Activated T-helper 17 cell treated with anti-CD3 and anti-CD28 coated beads, Interleukin-2, amount 50 U/mL, for 72 hours (primary cell): ENCODE measurements at regions not wholly inside any gene's neighbourhood (a gene's known extent, or its start where the extent isn't known, plus 50 kb on each side); places are given as distances from the start of the nearest gene placed in this dataset.

Experiments
- ATAC-seq: fragments of 150-1000 bp; cut with Tn5 transposase; replicated peaks from 2 replicates; pipeline ENCODE4 v1.10.0; 2021; ENCODE audit warnings: mild to moderate bottlenecking, moderate library complexity
- H3K27ac Mint-ChIP-seq: one replicate; pipeline ENCODE4 v1.8.0; 2022; ENCODE audit warnings: mixed read lengths
- H3K27me3 Mint-ChIP-seq: one replicate; pipeline ENCODE4 v1.8.0; 2022; ENCODE audit warnings: mixed read lengths
- H3K36me3 Mint-ChIP-seq: one replicate; pipeline ENCODE4 v1.8.0; 2022; ENCODE audit warnings: low read depth, mild to moderate bottlenecking, mixed read lengths
- H3K4me1 Mint-ChIP-seq: one replicate; pipeline ENCODE4 v1.8.0; 2022; ENCODE audit warnings: mixed read lengths
- H3K4me3 Mint-ChIP-seq: one replicate; pipeline ENCODE4 v1.8.0; 2022; ENCODE audit warnings: mild to moderate bottlenecking, mixed read lengths
- H3K9me3 Mint-ChIP-seq: one replicate; pipeline ENCODE4 v1.8.0; 2022; ENCODE audit warnings: mixed read lengths

DNA sequence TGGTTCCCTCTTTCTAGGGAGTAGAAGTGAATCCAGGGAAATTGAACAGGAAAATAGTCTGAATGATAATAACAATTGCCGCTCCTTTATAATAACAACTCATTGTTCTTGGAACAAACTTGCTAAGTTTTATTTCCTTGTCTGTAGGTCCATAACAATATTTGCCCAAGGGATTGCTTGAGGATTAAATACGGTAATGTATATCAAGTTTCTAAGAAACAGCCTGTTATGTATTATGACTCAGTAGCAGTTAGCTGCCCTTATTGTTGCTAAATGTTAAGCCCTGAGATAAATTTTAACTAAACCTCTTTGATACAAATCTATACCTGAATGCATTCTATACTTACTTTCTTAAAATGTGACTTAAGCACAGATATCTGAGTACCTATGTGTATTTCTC, 215.9 kb upstream of the AADAT start:
- ATAC-seq: no peak
- Mint-ChIP-seq H3K27me3 (no peaks in the 10 kb centered on the region), H3K9me3 (no peaks in the 10 kb centered on the region), H3K4me3 (no peak overlapping the region), H3K4me1 (no peaks in the 10 kb centered on the region), H3K36me3 (no peaks in the 10 kb centered on the region), H3K27ac (no peak overlapping the region)

DNA sequence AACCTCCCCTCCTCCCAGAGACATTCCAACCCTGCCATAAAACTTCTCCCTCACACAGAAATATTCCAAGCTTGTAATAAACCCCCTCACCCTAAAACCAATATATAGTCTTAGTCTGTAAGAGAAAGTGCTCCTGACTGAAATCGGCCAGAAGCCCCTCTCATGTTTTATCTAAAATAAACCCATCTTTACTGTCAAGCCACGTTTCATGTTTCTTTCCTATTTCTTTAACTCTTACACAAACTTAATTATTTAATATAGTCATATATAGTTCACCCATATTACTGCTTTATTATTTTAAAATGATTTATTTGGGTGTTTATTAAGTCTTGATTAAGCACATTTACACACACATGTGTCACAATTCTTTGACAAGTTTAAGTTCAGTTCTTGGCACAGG, 191.3 kb upstream of the AADAT start:
- H3K27me3 Mint-ChIP-seq: peaks cover 3% of the 10 kb centered on the region
- ATAC-seq: no peak
- no peak overlapping the region for H3K4me3 Mint-ChIP-seq
- H3K27ac Mint-ChIP-seq: no peak overlapping the region
- no peaks in the 10 kb centered on the region for H3K4me1 Mint-ChIP-seq
- H3K36me3 Mint-ChIP-seq: no peaks in the 10 kb centered on the region
- H3K9me3 Mint-ChIP-seq: peaks cover 3% of the 10 kb centered on the region

DNA sequence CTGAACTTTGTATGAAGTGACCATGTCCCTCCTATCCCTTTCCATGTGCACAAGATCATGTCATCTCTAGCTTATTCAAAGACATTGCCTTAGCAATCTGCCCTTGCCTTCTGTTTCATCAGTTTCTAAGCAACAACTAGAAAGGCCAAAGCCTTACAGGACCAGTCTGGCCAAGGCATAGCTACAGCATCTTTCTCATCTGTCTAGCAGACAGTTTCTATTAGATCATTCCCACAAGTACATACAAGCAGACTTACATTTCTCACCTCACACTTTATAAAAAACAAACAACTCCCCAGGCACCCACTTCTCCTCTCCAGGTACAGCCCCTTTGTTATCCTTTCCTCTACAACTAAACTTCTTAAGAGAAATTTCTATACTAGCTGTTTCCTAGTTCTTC, 188.7 kb upstream of the AADAT start:
- Mint-ChIP-seq H3K4me3 (no peak overlapping the region), H3K27ac (no peak overlapping the region), H3K36me3 (no peaks in the 10 kb centered on the region), H3K9me3 (peaks cover 3% of the 10 kb centered on the region), H3K4me1 (no peaks in the 10 kb centered on the region), H3K27me3 (peaks cover 3% of the 10 kb centered on the region)
- ATAC-seq: no peak

DNA sequence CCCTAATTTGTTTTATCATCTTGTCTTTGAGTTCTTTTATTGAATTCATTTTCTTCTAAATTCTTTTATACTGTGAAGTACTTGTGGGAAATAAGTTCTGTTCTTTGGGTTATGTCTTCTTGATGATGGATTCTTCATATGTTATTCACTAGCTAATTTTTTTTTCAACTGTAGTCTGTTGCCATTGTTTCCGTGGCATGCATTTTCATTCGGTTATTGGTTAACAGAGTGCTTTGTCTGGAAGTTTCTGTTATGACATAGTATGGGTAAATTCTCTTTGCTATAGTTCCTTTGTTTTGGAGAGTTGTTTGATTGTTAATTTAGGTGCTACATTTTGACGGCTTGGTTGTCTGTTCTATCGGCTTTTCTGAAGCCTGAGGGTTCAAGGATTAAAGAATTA, 184.9 kb upstream of the AADAT start:
- Mint-ChIP-seq H3K4me3 (no peak overlapping the region), H3K9me3 (peaks cover 5% of the 10 kb centered on the region)
- ATAC-seq: no peak

DNA sequence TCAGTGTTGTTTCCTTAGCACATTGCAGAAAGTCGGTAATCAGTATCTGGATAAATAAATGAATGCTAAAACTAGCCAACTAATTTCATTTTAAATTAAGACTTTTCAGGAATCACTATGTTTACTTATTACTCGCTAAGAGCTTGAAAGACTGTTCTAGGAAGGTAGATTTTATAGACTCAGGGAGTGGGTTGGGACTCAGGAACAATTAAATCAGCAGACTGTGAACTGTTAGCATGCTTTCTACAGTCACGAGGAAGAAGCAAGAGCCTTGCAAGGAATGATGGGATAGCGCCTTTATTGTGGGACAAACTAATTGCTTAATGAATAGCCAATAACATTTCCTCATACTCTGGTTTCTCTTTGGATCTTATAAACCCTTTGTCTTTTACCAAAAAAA, 183.2 kb upstream of the AADAT start:
- Mint-ChIP-seq H3K9me3 (peaks cover 6% of the 10 kb centered on the region), H3K27me3 (peaks cover 3% of the 10 kb centered on the region), H3K36me3 (no peaks in the 10 kb centered on the region), H3K4me3 (no peak overlapping the region), H3K27ac (no peak overlapping the region), H3K4me1 (no peaks in the 10 kb centered on the region)
- ATAC-seq: no peak

More for the DNA sequence above, 184.9 kb upstream of the AADAT start:
- Mint-ChIP-seq H3K36me3 (no peaks in the 10 kb centered on the region), H3K4me1 (no peaks in the 10 kb centered on the region), H3K27ac (no peak overlapping the region), H3K27me3 (peaks cover 3% of the 10 kb centered on the region)

DNA sequence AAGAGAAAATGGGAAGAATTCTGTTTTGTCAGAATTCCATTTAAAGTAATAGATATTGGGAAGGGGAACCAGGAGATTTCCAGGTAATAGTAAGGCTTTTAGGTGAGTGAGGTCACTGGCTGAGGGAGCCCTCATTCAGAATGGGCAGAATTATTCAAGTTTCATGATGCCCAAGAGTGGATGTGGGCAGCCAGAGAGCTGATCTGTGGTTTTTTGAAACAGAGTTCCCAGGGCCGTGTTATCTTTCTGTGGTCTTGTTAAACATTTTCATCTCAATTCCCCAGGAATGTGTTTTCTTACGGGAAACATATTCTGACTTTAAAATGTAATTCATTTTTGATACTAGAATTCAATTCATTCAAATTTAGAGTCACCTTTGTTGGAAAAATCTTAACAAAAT, 182.0 kb upstream of the AADAT start:
- Mint-ChIP-seq H3K36me3 (no peaks in the 10 kb centered on the region), H3K4me3 (no peak overlapping the region), H3K4me1 (no peaks in the 10 kb centered on the region), H3K9me3 (peaks cover 8% of the 10 kb centered on the region), H3K27ac (no peak overlapping the region), H3K27me3 (peaks cover 3% of the 10 kb centered on the region)
- ATAC-seq: no peak

DNA sequence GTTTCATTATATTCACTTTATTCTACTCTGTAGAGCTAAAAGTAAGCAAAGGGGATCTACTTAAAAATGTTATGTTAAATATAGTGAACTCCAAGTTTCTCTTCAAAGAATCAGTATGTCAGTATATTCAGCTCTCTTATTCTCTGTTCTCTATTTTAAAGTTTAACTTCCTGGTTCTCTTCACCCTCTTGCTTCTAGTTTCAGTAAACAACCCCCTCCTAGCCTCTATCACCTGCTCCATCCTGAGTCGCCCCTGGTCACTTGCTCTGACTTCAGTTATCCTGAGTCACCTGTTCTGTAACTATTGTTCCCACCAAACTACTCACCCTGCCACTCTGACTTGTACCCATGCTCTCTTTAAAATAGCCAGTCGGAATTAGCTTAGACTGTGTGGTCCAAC, 180.9 kb upstream of the AADAT start:
- no peaks in the 10 kb centered on the region for H3K36me3 Mint-ChIP-seq
- ATAC-seq: no peak
- no peaks in the 10 kb centered on the region for H3K4me1 Mint-ChIP-seq
- peaks cover 3% of the 10 kb centered on the region for H3K27me3 Mint-ChIP-seq
- no peak overlapping the region for H3K27ac Mint-ChIP-seq
- H3K9me3 Mint-ChIP-seq: peaks cover 13% of the 10 kb centered on the region
- no peak overlapping the region for H3K4me3 Mint-ChIP-seq

DNA sequence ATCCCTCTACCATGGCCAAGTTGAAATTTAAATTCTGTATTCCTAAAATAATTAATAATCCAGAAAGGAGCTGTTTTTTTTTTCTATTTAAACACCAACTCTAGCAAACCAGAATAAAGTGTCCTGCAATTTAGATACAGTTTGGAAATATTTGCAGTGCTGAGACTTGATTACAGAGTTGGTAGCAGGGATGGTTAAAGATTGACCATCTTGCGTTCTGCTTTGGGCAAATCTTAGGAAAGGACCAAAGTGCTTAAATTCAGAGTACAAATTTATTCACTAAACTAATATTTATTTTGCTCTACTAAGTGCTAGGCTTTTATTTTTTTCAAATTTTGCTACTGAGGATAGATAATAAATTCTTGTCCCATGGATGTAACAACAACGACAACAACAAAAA, 180.2 kb upstream of the AADAT start:
- H3K27me3 Mint-ChIP-seq: peaks cover 3% of the 10 kb centered on the region
- H3K4me3 Mint-ChIP-seq: no peak overlapping the region
- no peak for ATAC-seq
- no peaks in the 10 kb centered on the region for H3K36me3 Mint-ChIP-seq
- H3K27ac Mint-ChIP-seq: no peak overlapping the region
- H3K4me1 Mint-ChIP-seq: no peaks in the 10 kb centered on the region
- H3K9me3 Mint-ChIP-seq: peaks cover 13% of the 10 kb centered on the region

DNA sequence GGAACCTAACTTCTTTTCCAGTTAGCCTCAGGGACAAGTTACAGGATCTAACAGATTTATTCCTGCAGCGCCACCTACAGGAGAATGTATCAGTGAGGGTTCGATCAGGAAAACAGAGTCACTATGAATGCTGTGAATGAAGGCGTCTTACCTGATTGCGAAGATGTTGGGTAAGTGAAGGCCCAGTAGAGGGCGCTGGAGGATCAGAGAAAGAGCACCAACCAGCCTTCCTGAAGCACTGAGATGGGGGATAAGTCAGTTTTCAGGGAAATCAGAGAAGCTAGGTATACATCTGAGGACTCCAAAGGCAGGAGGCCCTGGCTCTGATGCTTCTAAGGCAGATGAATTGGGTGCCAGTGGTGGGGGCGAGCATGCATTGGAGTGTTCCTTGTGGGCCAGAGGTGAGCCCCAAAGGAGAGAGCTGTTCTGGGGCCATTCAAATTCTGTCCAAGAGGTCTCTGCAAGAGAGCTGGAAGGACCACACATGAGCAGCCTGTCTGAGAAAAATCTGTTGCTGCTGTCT, 169.9 kb upstream of the AADAT start:
- no peaks in the 10 kb centered on the region for H3K9me3 Mint-ChIP-seq
- ATAC-seq: peak; percentile 47
- H3K27me3 Mint-ChIP-seq: no peaks in the 10 kb centered on the region
- no peak overlapping the region for H3K4me3 Mint-ChIP-seq
- H3K27ac Mint-ChIP-seq: no peak overlapping the region
- H3K36me3 Mint-ChIP-seq: no peaks in the 10 kb centered on the region
- no peaks in the 10 kb centered on the region for H3K4me1 Mint-ChIP-seq

DNA sequence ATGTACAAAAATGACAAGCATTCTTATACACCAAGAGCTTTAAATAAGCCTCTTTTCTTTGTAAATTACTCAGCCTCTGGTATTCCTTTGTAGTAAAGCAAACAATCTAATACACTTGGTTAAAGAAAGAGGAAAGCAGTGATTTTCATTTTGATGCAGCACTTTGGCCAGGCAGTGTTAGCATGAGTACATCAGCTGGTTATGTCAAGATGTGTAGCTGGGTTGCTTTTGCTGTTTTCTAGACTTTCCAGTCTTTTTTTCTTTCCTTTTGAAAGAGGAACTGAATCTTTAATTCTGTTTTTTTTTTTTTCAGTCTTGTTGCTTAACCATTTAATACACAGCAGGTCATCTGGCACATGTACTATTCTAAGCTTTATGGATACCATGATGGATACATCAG, 167.1 kb upstream of the AADAT start:
- no peak overlapping the region for H3K4me3 Mint-ChIP-seq
- H3K4me1 Mint-ChIP-seq: no peaks in the 10 kb centered on the region
- peaks cover 4% of the 10 kb centered on the region for H3K9me3 Mint-ChIP-seq
- H3K27me3 Mint-ChIP-seq: no peaks in the 10 kb centered on the region
- no peak for ATAC-seq
- no peaks in the 10 kb centered on the region for H3K36me3 Mint-ChIP-seq
- H3K27ac Mint-ChIP-seq: no peak overlapping the region

DNA sequence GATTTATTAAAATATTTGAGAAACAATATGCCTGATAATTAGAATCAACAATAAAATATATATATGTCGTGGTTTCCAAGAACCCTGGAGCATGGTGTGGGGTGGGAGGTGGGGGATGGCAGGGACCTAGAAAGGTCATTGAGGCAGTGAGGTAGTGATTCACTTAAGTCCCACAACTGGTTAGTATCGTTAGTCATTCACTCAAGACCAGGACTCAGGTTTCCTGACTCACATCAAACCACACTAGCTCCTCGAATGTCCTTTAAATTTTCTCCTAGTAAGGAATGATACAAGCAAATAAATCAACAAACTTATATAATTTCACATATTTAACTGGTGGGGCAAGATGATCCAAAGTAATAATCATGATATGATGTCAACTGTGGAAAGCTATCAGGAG, 158.8 kb upstream of the AADAT start:
- ATAC-seq: no peak
- H3K9me3 Mint-ChIP-seq: peaks cover 2% of the 10 kb centered on the region
- no peaks in the 10 kb centered on the region for H3K36me3 Mint-ChIP-seq
- H3K4me1 Mint-ChIP-seq: no peaks in the 10 kb centered on the region
- no peak overlapping the region for H3K4me3 Mint-ChIP-seq
- no peaks in the 10 kb centered on the region for H3K27me3 Mint-ChIP-seq
- no peak overlapping the region for H3K27ac Mint-ChIP-seq

DNA sequence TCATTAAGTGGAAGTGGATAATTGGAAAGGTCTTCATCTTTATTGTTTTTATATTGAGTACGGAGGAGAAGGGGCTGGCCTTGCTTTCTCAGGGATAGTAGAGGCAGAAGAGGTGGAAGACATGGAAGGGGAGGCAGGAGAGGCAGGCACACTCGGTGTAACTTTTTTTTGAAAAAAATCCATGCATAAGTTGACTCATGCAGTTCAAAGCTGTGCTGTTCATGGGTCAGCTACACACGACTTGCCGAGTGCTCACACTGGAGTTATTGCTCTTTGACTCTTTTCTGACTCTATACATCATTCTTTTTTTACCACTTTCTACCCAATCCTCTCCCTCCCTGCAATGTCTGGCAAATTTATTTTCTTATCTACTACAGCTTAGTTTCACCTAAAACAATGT, 158.3 kb upstream of the AADAT start:
- Mint-ChIP-seq H3K27ac (no peak overlapping the region), H3K27me3 (no peaks in the 10 kb centered on the region), H3K36me3 (no peaks in the 10 kb centered on the region), H3K9me3 (no peaks in the 10 kb centered on the region), H3K4me3 (no peak overlapping the region), H3K4me1 (no peaks in the 10 kb centered on the region)
- ATAC-seq: no peak

DNA sequence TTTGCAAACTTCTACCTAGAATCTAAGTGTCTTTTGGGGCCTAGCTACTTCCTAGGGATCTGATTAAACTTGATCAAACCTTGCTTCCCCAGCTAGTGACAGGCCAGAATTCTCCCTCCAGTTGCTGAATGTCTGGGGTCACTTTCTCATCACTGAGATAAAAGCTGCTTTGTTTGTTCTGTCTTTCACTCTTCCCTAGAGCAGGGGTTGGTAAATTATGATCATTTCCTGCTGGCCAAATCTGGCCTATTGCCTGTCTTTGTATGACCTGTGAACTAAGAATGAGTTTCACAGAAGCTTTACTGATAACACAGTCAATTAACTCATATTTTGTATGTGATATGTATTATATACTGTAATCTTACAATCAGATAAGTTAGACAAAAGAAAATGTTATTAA, 157.8 kb upstream of the AADAT start:
- no peak overlapping the region for H3K4me3 Mint-ChIP-seq
- H3K27ac Mint-ChIP-seq: no peak overlapping the region
- no peaks in the 10 kb centered on the region for H3K9me3 Mint-ChIP-seq
- ATAC-seq: no peak
- H3K27me3 Mint-ChIP-seq: no peaks in the 10 kb centered on the region
- no peaks in the 10 kb centered on the region for H3K4me1 Mint-ChIP-seq
- H3K36me3 Mint-ChIP-seq: no peaks in the 10 kb centered on the region

DNA sequence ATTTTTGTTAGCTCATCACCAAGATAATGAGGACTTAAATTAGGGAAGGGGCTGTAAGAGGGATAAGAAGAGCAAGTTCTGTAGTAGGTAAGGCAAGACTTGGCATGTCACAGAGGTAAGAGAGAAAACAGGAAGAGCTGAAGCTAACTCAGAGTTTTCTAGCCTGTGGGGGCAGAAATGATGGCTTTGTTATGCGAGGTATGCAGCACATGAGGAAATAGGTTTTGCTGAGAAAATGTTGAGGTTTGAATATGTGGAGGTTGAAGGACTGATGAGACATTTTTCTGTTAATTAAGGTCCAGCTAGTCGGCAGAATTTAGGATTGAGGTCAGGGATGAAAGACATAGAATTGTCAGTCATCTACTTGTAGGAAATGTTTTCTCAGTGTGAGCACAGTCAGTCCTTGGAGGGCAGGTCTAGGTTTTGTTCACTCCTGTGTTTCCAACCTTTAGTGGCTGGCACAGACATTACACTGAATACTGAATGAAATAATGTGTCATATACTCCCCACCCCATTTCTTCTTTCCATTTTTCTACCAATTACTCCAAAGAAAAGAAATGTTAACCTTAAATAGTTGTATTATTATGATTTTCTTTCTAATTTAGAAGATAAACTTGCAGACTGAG, 154.0 kb upstream of the AADAT start:
- Mint-ChIP-seq H3K27ac (no peak overlapping the region), H3K4me1 (no peaks in the 10 kb centered on the region), H3K36me3 (no peaks in the 10 kb centered on the region), H3K27me3 (no peaks in the 10 kb centered on the region), H3K4me3 (no peak overlapping the region), H3K9me3 (peaks cover 3% of the 10 kb centered on the region)
- no peak for ATAC-seq

DNA sequence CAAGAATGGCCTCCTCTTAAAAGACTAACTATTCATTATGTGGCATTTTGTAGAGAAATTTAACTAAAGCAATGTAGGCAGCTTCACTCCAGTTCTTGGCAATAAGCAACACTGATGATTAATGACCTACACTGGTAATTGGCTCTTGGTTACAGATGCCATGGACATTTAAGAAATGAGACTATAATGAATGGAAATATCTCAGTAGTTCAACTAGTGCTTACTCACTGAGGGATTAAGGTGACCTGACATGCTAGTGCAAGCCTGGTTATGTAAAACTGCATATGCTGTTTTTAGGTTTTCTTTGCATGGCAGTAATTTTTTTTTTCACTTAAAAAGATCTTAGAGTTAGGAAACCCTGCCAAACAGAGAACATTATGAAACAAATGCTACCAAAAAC, 152.7 kb upstream of the AADAT start:
- Mint-ChIP-seq H3K4me1 (no peaks in the 10 kb centered on the region), H3K36me3 (no peaks in the 10 kb centered on the region), H3K27me3 (no peaks in the 10 kb centered on the region), H3K27ac (no peak overlapping the region), H3K4me3 (no peak overlapping the region), H3K9me3 (peaks cover 3% of the 10 kb centered on the region)
- no peak for ATAC-seq

DNA sequence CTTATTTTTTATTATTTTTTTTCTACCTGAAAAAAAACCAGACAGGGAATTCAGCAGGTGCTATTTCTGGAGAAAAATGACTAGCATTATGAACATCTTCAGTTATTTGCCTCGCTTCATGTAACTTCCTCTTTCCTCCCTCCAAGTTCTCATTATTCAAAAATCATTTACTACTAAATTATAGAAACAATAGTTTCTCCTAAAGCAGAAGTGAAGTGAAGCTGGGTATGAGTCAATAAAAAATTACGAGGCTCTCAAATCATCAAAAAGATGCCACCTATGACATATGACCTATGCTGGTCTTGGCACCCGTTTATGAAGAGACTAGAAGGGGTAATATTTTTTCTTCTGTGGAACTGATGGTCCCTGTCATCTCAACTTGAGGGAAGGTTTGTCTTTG, 145.0 kb upstream of the AADAT start:
- Mint-ChIP-seq H3K36me3 (no peaks in the 10 kb centered on the region), H3K27ac (no peak overlapping the region), H3K9me3 (no peaks in the 10 kb centered on the region), H3K4me3 (no peak overlapping the region), H3K27me3 (peaks cover 1% of the 10 kb centered on the region), H3K4me1 (no peaks in the 10 kb centered on the region)
- no peak for ATAC-seq
